ENCODE measurements at regions not wholly inside any gene's neighbourhood (a gene's known extent, or its start where the extent isn't known, plus 50 kb on each side); places are given as distances from the start of the nearest gene placed in this dataset.

- TF ChIP-seq CTCF (IDR thresholded peaks at IDR 0.05; ENCODE audit: borderline replicate concordance, insufficient read depth, low read depth, low read length): no peak
- no peak overlapping the region for H3K4me3 ChIP-seq (ENCODE audit: low read depth, low read length)
These were observed 301.8 kb upstream of the CADM1 start for GRCh38 chr11:115806056-115806455.

- H3K4me3 ChIP-seq (ENCODE audit: low read depth, low read length): no peak overlapping the region
- no peak for TF ChIP-seq CTCF (IDR thresholded peaks at IDR 0.05; ENCODE audit: borderline replicate concordance, insufficient read depth, low read depth, low read length)
These were observed 299.0 kb upstream of the CADM1 start for GRCh38 chr11:115803073-115803740.

- no peak overlapping the region for H3K4me3 ChIP-seq (ENCODE audit: low read depth, low read length)
- TF ChIP-seq CTCF (IDR thresholded peaks at IDR 0.05; ENCODE audit: borderline replicate concordance, insufficient read depth, low read depth, low read length): no peak
These were observed 298.4 kb upstream of the CADM1 start for GRCh38 chr11:115802641-115803040.

- TF ChIP-seq CTCF (IDR thresholded peaks at IDR 0.05; ENCODE audit: borderline replicate concordance, insufficient read depth, low read depth, low read length): no peak
These were observed 288.7 kb upstream of the CADM1 start for GRCh38 chr11:115792903-115793302.

GRCh38 chr11:115787302-115787701, 283.1 kb upstream of the CADM1 start:
- no peak overlapping the region for H3K4me3 ChIP-seq (ENCODE audit: low read depth, low read length)
- TF ChIP-seq CTCF (IDR thresholded peaks at IDR 0.05; ENCODE audit: borderline replicate concordance, insufficient read depth, low read depth, low read length): no peak

More at GRCh38 chr11:115792903-115793302, 288.7 kb upstream of the CADM1 start:
- no peak overlapping the region for H3K4me3 ChIP-seq (ENCODE audit: low read depth, low read length)

GRCh38 chr11:115784796-115785521, 280.7 kb upstream of the CADM1 start:
- H3K4me3 ChIP-seq (ENCODE audit: low read depth, low read length): no peak overlapping the region

More at GRCh38 chr11:115784796-115785521, 280.7 kb upstream of the CADM1 start:
- no peak for TF ChIP-seq CTCF (IDR thresholded peaks at IDR 0.05; ENCODE audit: borderline replicate concordance, insufficient read depth, low read depth, low read length)

Data from GM12875 (cell line).